Loucy (cell line): ENCODE measurements at regions not wholly inside any gene's neighbourhood (a gene's known extent, or its start where the extent isn't known, plus 50 kb on each side); places are given as distances from the start of the nearest gene placed in this dataset.

Source experiments
- H2AFZ ChIP-seq: fragments of 200-600 bp; sonication (generic); 2 replicates; pipeline ENCODE4 v1.6.0; 2016; ENCODE audit warnings: antibody characterized with exemption, mild to moderate bottlenecking, low read length, moderate library complexity
- H3F3A ChIP-seq: fragments of 200-600 bp; 2 replicates; pipeline ENCODE4 v1.6.0; 2016; ENCODE audit warnings: antibody characterized with exemption, low read depth, mild to moderate bottlenecking
- H3K27me3 ChIP-seq: fragments of 200-600 bp; sonication (generic); 2 replicates; pipeline ENCODE4 v1.6.1; 2014; ENCODE audit warnings: low read length, mild to moderate bottlenecking; ENCODE audit not compliant: insufficient read depth, poor library complexity, severe bottlenecking
- H3K36me3 ChIP-seq: fragments of 200-600 bp; sonication (generic); 2 replicates; pipeline ENCODE4 v1.6.1; 2016; ENCODE audit warnings: low read length; ENCODE audit not compliant: insufficient read depth
- H3K4me1 ChIP-seq: fragments of 200-600 bp; sonication (generic); 2 replicates; pipeline ENCODE4 v1.5.1; 2014; ENCODE audit warnings: low read length, mild to moderate bottlenecking; ENCODE audit not compliant: insufficient read depth, poor library complexity, severe bottlenecking
- H3K4me2 ChIP-seq: fragments of 200-600 bp; sonication (generic); 2 replicates; pipeline ENCODE4 v1.6.0; 2014; ENCODE audit warnings: antibody characterized with exemption, low read length, low read depth, mild to moderate bottlenecking; ENCODE audit not compliant: poor library complexity, severe bottlenecking
- H3K4me3 ChIP-seq: fragments of 200-600 bp; sonication (generic); 2 replicates; pipeline ENCODE4 v1.5.1; 2014; ENCODE audit warnings: low read length, mild to moderate bottlenecking, mixed read lengths; ENCODE audit not compliant: poor library complexity, severe bottlenecking
- H3K79me2 ChIP-seq: fragments of 200-600 bp; sonication (generic); 2 replicates; pipeline ENCODE4 v1.6.1; 2014; ENCODE audit warnings: low read length; ENCODE audit not compliant: insufficient read depth
- H3K9ac ChIP-seq: fragments of 200-600 bp; sonication (generic); 2 replicates; pipeline ENCODE4 v1.6.0; 2014; ENCODE audit warnings: mild to moderate bottlenecking, low read depth, low read length, moderate library complexity; ENCODE audit not compliant: poor library complexity, severe bottlenecking
- H3K9me2 ChIP-seq: fragments of 200-600 bp; sonication (generic); replicated peaks from 2 replicates; pipeline ENCODE4 v1.6.1; 2016; ENCODE audit warnings: low read depth, low read length, mixed read lengths
- H3K9me3 ChIP-seq: fragments of 200-600 bp; sonication (generic); 2 replicates; pipeline ENCODE4 v1.6.1; 2014; ENCODE audit warnings: mild to moderate bottlenecking, antibody characterized with exemption, low read length, low read depth; ENCODE audit not compliant: insufficient read depth
- H4K20me1 ChIP-seq: fragments of 200-600 bp; sonication (generic); 2 replicates; pipeline ENCODE4 v1.6.0; 2014; ENCODE audit warnings: antibody characterized with exemption, low read length, mild to moderate bottlenecking; ENCODE audit not compliant: insufficient read depth, poor library complexity, severe bottlenecking
- EZH2phosphoT487 ChIP-seq: fragments of 200-600 bp; IDR thresholded peaks from 2 replicates; pipeline ENCODE4 v1.6.1; 2018; ENCODE audit warnings: antibody characterized with exemption, mild to moderate bottlenecking, moderate library complexity, borderline replicate concordance
- TF ChIP-seq, protein P1 (sequence below): fragments of 200-600 bp; sonication (generic); conservative IDR thresholded peaks from 2 replicates; pipeline ENCODE4 v1.5.1; 2014; ENCODE audit warnings: mild to moderate bottlenecking, antibody characterized with exemption, low read length

DNA sequence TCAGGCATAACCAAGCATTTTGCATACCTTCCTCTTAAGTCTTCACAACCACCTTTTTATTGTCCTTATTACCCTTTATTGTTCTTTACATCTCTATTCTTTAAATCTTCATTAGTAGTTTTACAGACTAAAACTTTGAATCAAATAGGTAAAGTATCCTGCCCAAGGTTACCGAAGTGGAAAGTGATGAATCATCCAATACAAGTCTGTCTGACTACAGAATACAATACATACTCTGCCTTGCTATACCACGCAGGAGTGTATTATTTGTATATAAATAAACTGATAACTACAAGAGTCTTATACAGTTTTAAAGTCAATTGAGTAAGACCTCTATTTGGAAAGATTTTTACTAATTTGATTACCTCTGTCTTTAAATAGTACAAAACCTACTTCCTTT, 196.0 kb downstream of the ZEB2 start:
- Histone ChIP-seq H3K4me2 (peak overlapping the region; percentile 59), H3F3A (no peaks in the 10 kb centered on the region), H3K9me2 (no peaks in the 10 kb centered on the region), H3K79me2 (peaks cover 74% of the 10 kb centered on the region), H3K9ac (no peak overlapping the region), H3K27me3 (no peaks in the 10 kb centered on the region), H3K4me1 (peaks cover 71% of the 10 kb centered on the region), H2AFZ (no peak overlapping the region), H3K36me3 (no peaks in the 10 kb centered on the region), H3K9me3 (no peaks in the 10 kb centered on the region), H4K20me1 (no peaks in the 10 kb centered on the region), H3K4me3 (no peak overlapping the region)
- TF ChIP-seq, protein P1, sequence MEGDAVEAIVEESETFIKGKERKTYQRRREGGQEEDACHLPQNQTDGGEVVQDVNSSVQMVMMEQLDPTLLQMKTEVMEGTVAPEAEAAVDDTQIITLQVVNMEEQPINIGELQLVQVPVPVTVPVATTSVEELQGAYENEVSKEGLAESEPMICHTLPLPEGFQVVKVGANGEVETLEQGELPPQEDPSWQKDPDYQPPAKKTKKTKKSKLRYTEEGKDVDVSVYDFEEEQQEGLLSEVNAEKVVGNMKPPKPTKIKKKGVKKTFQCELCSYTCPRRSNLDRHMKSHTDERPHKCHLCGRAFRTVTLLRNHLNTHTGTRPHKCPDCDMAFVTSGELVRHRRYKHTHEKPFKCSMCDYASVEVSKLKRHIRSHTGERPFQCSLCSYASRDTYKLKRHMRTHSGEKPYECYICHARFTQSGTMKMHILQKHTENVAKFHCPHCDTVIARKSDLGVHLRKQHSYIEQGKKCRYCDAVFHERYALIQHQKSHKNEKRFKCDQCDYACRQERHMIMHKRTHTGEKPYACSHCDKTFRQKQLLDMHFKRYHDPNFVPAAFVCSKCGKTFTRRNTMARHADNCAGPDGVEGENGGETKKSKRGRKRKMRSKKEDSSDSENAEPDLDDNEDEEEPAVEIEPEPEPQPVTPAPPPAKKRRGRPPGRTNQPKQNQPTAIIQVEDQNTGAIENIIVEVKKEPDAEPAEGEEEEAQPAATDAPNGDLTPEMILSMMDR: no peak
- no peak for TF ChIP-seq EZH2phosphoT487

DNA sequence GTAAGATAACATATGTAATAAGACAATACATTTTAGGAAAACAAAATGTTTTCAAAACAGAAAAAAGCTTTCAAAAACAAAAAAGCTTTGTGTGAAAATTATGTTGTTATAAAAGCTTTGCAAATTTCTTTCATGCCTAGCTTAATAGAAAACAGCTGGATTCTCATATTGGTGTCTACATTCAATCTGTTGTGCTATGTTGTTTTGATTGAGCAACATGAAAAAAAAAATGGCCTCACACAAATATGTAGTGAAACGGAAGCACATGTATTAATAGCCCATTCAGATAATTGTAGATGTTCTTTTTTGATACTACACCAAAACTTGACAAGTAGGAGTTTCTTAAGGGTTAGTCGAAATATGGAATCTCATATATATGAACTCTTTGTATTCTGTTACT, 197.5 kb downstream of the ZEB2 start:
- no peaks in the 10 kb centered on the region for H3K27me3 ChIP-seq
- no peaks in the 10 kb centered on the region for H3K36me3 ChIP-seq
- H3K4me1 ChIP-seq: peaks cover 59% of the 10 kb centered on the region
- H3K4me2 ChIP-seq: peak overlapping the region; percentile 69
- H3K79me2 ChIP-seq: peaks cover 73% of the 10 kb centered on the region
- H2AFZ ChIP-seq: no peak overlapping the region
- no peaks in the 10 kb centered on the region for H4K20me1 ChIP-seq
- no peak overlapping the region for H3K4me3 ChIP-seq
- no peak overlapping the region for H3K9ac ChIP-seq
- H3K9me2 ChIP-seq: no peaks in the 10 kb centered on the region
- no peaks in the 10 kb centered on the region for H3K9me3 ChIP-seq
- TF ChIP-seq, protein P1: no peak
- TF ChIP-seq EZH2phosphoT487: no peak
- no peaks in the 10 kb centered on the region for H3F3A ChIP-seq

DNA sequence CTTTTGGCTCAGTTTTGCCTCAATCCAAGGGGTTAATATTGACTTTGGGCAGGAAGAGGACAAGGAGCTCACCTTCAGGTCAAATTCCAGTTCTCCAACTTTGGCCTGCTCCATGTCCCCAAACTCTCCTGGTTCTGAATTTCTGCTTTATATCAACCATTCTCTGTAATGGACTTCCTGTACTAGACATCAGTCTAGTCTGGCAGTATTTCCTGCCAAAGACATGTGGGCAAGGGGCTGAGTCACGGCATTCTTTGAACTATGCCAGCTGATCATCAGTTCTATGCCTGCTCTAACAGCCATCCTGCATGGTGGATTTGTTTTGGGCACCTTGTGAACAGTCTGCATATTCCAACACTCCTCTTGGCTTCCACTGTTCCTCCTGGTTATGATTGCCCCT, 199.4 kb downstream of the ZEB2 start:
- H3K79me2 ChIP-seq: peaks cover 71% of the 10 kb centered on the region
- H3K9me3 ChIP-seq: no peaks in the 10 kb centered on the region
- H3F3A ChIP-seq: no peaks in the 10 kb centered on the region
- TF ChIP-seq EZH2phosphoT487: no peak
- TF ChIP-seq, protein P1: no peak
- H3K36me3 ChIP-seq: no peaks in the 10 kb centered on the region
- peak overlapping the region; percentile 40 for H3K9ac ChIP-seq
- H3K27me3 ChIP-seq: no peaks in the 10 kb centered on the region
- H3K9me2 ChIP-seq: no peaks in the 10 kb centered on the region
- H2AFZ ChIP-seq: peak overlapping the region; percentile 28; the same call in 1 of the 2 replicates
- H4K20me1 ChIP-seq: no peaks in the 10 kb centered on the region
- peaks cover 54% of the 10 kb centered on the region for H3K4me1 ChIP-seq
- H3K4me2 ChIP-seq: peak overlapping the region; percentile 69
- H3K4me3 ChIP-seq: peak overlapping the region; percentile 51
